GM12891 (cell line): ENCODE measurements at regions not wholly inside any gene's neighbourhood (a gene's known extent, or its start where the extent isn't known, plus 50 kb on each side); places are given as distances from the start of the nearest gene placed in this dataset.

Experiments used
- POLR2A ChIP-seq: IDR thresholded peaks from 2 replicates; pipeline ENCODE4 v1.6.1; 2011; ENCODE audit warnings: low read depth, low read length, control low read depth
- POLR2AphosphoS5 ChIP-seq: IDR thresholded peaks from 2 replicates; pipeline ENCODE4 v1.6.1; 2011; ENCODE audit warnings: low read depth, low read length, control low read depth

DNA sequence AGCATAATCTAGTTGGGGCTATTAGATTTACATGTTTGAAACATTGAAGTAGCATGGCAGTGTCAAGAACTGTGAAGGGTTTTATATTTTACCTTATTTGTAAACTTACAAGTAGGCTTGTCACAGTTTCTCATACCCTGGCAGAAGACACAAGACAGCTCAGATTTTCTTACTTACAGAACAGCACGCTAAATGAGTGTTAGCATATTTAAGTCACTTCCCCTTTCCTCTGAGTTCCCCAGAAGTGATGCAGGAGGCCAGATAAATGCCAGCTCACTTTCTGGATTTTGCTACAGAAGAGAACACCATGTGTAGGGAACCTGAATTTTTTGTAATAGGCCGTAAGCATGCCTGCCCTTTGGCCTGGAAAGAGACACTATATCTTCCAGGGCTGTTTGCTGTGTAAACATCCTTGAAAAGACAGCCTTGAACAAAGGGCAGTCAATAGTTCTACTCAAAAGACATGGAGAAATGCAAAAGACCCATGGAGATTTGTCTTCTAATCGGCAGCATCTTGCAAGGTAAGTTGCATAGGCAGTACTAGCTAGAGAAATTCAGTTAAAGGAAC is 279.1 kb downstream of the PHF14 start:
- no peak for TF ChIP-seq POLR2A
- no peak for TF ChIP-seq POLR2AphosphoS5
